H9 (cell line): ENCODE measurements at regions not wholly inside any gene's neighbourhood (a gene's known extent, or its start where the extent isn't known, plus 50 kb on each side); places are given as distances from the start of the nearest gene placed in this dataset.

Source experiments
- DNase-seq: peaks from one replicate; pipeline ENCODE4 v3.0.0-alpha.2; 2017
- H2AFZ ChIP-seq: one replicate; pipeline ENCODE4 v1.6.1; 2013; ENCODE audit warnings: mild to moderate bottlenecking, low read length, control low read depth, moderate library complexity
- H2AK5ac ChIP-seq: 2 replicates; pipeline ENCODE4 v1.6.1; 2013; ENCODE audit warnings: low read length, control low read depth, mixed read lengths; ENCODE audit not compliant: insufficient read length
- H2BK120ac ChIP-seq: one replicate; pipeline ENCODE4 v1.6.1; 2013; ENCODE audit warnings: low read depth, mild to moderate bottlenecking, low read length, control low read depth, inconsistent platforms; ENCODE audit not compliant: poor library complexity, severe bottlenecking
- H2BK12ac ChIP-seq: 2 replicates; pipeline ENCODE4 v1.6.1; 2013; ENCODE audit warnings: low read length, control low read depth, mixed read lengths, low read depth; ENCODE audit not compliant: insufficient read length
- H2BK15ac ChIP-seq: 2 replicates; pipeline ENCODE4 v1.6.1; 2013; ENCODE audit warnings: low read depth, low read length, control low read depth
- H2BK20ac ChIP-seq: one replicate; pipeline ENCODE4 v1.6.1; 2013; ENCODE audit warnings: low read depth, mild to moderate bottlenecking, low read length, control low read depth, inconsistent platforms; ENCODE audit not compliant: poor library complexity, severe bottlenecking
- H2BK5ac ChIP-seq: 2 replicates; pipeline ENCODE4 v1.6.1; 2013; ENCODE audit warnings: low read length, control low read depth, mixed read lengths; ENCODE audit not compliant: insufficient read length
- H3K14ac ChIP-seq: 2 replicates; pipeline ENCODE4 v1.6.1; 2013; ENCODE audit warnings: low read length, control low read depth; ENCODE audit not compliant: insufficient read depth
- H3K18ac ChIP-seq: 2 replicates; pipeline ENCODE4 v1.6.1; 2013; ENCODE audit warnings: low read depth, mild to moderate bottlenecking, mixed read lengths, low read length, control low read depth; ENCODE audit not compliant: insufficient read length
- H3K23ac ChIP-seq: 2 replicates; pipeline ENCODE4 v1.6.1; 2013; ENCODE audit warnings: low read length, control low read depth, mixed read lengths, low read depth; ENCODE audit not compliant: insufficient read length
- H3K23me2 ChIP-seq: 2 replicates; pipeline ENCODE4 v1.6.1; 2013; ENCODE audit warnings: low read depth, mild to moderate bottlenecking, mixed read lengths, low read length, control low read depth; ENCODE audit not compliant: insufficient read length, poor library complexity, severe bottlenecking
- H3K27ac ChIP-seq: 2 replicates; pipeline ENCODE4 v1.5.1; 2013; ENCODE audit warnings: low read length, control low read depth, mixed read lengths, low read depth; ENCODE audit not compliant: insufficient read length
- H3K27me3 ChIP-seq: 2 replicates; pipeline ENCODE4 v1.6.1; 2013; ENCODE audit warnings: low read length, control low read depth, inconsistent platforms; ENCODE audit not compliant: insufficient read depth
- H3K4ac ChIP-seq: 2 replicates; pipeline ENCODE4 v1.6.1; 2013; ENCODE audit warnings: low read depth, mild to moderate bottlenecking, control low read depth, inconsistent platforms, low read length, moderate library complexity
- H3K4me1 ChIP-seq: 2 replicates; pipeline ENCODE4 v1.6.1; 2013; ENCODE audit warnings: low read length, control low read depth, inconsistent platforms; ENCODE audit not compliant: insufficient read depth
- H3K4me2 ChIP-seq: 2 replicates; pipeline ENCODE4 v1.6.1; 2013; ENCODE audit warnings: low read length, control low read depth, mixed read lengths; ENCODE audit not compliant: insufficient read length, insufficient read depth
- H3K56ac ChIP-seq: 2 replicates; pipeline ENCODE4 v1.6.1; 2013; ENCODE audit warnings: low read depth, mild to moderate bottlenecking, mixed read lengths, low read length, control low read depth; ENCODE audit not compliant: insufficient read length
- H3K79me1 ChIP-seq: 2 replicates; pipeline ENCODE4 v1.6.1; 2013; ENCODE audit warnings: low read depth, mild to moderate bottlenecking, moderate library complexity, low read length, control low read depth, inconsistent platforms; ENCODE audit not compliant: insufficient read depth, poor library complexity, severe bottlenecking
- H3K79me2 ChIP-seq: 2 replicates; pipeline ENCODE4 v1.6.1; 2013; ENCODE audit warnings: low read length, control low read depth, inconsistent platforms; ENCODE audit not compliant: insufficient read depth
- H3K9ac ChIP-seq: 2 replicates; pipeline ENCODE4 v1.6.1; 2013; ENCODE audit warnings: low read length, control low read depth, mixed read lengths; ENCODE audit not compliant: insufficient read length; ENCODE audit errors: extremely low read depth
- H3K9me3 ChIP-seq: one replicate; pipeline ENCODE4 v1.6.1; 2013; ENCODE audit warnings: low read depth, low read length, inconsistent platforms; ENCODE audit not compliant: control insufficient read depth
- H3T11ph ChIP-seq: one replicate; pipeline ENCODE4 v1.6.1; 2013; ENCODE audit warnings: mild to moderate bottlenecking, low read length, control low read depth, inconsistent platforms
- H4K20me1 ChIP-seq: one replicate; pipeline ENCODE4 v1.6.1; 2013; ENCODE audit not compliant: control insufficient read depth, insufficient read length, insufficient read depth
- H4K5ac ChIP-seq: 2 replicates; pipeline ENCODE4 v1.6.1; 2013; ENCODE audit warnings: low read depth, mild to moderate bottlenecking, mixed read lengths, low read length, control low read depth; ENCODE audit not compliant: insufficient read length
- H4K8ac ChIP-seq: replicated peaks from 2 replicates; pipeline ENCODE4 v1.6.1; 2013; ENCODE audit warnings: low read length, control low read depth, mixed read lengths, low read depth; ENCODE audit not compliant: insufficient read length
- H4K91ac ChIP-seq: 2 replicates; pipeline ENCODE4 v1.6.1; 2013; ENCODE audit warnings: low read depth, mild to moderate bottlenecking, moderate library complexity, mixed read lengths, low read length, control low read depth; ENCODE audit not compliant: insufficient read length
- H3K27ac Mint-ChIP-seq, 3 experiments: 2 replicates in 2 of 3; 3 replicates in 1 of 3; pipeline ENCODE4 v1.8.0; 2020 to 2021; ENCODE audit warnings: mixed read lengths in 3 of 3, mild to moderate bottlenecking in 1 of 3, moderate library complexity in 1 of 3
- H3K27me3 Mint-ChIP-seq: 2 replicates; pipeline ENCODE4 v1.8.0; 2021; ENCODE audit warnings: low read depth, mild to moderate bottlenecking, moderate library complexity, mixed read lengths
- H3K36me3 Mint-ChIP-seq, 3 experiments: 2 replicates in 2 of 3; 3 replicates in 1 of 3; pipeline ENCODE4 v1.8.0; 2020 to 2021; ENCODE audit warnings: low read depth in 3 of 3, mixed read lengths in 3 of 3; ENCODE audit not compliant: insufficient read depth in 1 of 3
- H3K4me1 Mint-ChIP-seq, 2 experiments: 2 replicates each; pipeline ENCODE4 v1.8.0; 2020; ENCODE audit warnings: mixed read lengths in 2 of 2
- H3K4me3 Mint-ChIP-seq, 2 experiments: 2 replicates in 1 of 2; 3 replicates in 1 of 2; pipeline ENCODE4 v1.8.0; 2020 to 2021; ENCODE audit warnings: mild to moderate bottlenecking in 2 of 2, mixed read lengths in 2 of 2, moderate library complexity in 1 of 2
- H3K9me3 Mint-ChIP-seq, 2 experiments: 2 replicates in 1 of 2; 3 replicates in 1 of 2; pipeline ENCODE4 v1.8.0; 2020; ENCODE audit warnings: mild to moderate bottlenecking in 2 of 2, mixed read lengths in 2 of 2, moderate library complexity in 1 of 2
- WGBS: extraction: QIAGEN DNeasy Blood & Tissue Kit; methylation state at CpG from one replicate; pipeline ENCODE4 v1.1.7; 2013; ENCODE audit warnings: missing lambda C conversion rate, low lambda C conversion rate, mixed read lengths; ENCODE audit not compliant: insufficient read length; ENCODE audit errors: extremely low coverage; 5-methylcytosine and 5-hydroxymethylcytosine counted together
- TF ChIP-seq, protein P1 (sequence below): fragments of 200-600 bp; sonication (generic); conservative IDR thresholded peaks from 3 replicates; pipeline ENCODE4 v1.8.0; 2021; ENCODE audit warnings: antibody characterized with exemption, mild to moderate bottlenecking

DNA sequence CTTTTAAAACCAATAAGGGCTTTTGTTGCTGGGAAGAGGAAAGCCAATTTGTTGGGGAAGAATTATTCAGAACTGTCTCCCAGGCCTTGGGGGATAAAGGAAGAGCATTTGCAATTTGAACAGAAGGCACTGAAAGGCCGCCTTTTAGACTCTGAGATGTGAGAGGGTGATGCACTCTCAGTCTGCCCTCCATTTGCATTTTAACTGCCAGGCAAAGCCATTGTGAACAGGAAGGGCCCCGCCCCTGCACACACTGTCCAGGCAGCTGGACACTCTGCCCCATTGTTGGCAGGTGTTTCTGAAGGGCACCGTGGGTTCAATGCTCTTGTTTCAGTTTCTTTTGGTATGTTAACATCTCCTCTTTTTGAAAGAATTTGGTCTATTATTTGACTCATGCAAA lies 169.5 kb upstream of the COPS8 start:
- no peak overlapping the region for H3K27ac Mint-ChIP-seq
- no peak overlapping the region for H3K27ac ChIP-seq
- H3K4me3 Mint-ChIP-seq: no peak overlapping the region
- H2AFZ ChIP-seq: no peak overlapping the region
- no peak overlapping the region for H3K14ac ChIP-seq
- H2BK12ac ChIP-seq: no peak overlapping the region
- H3K4ac ChIP-seq: no peak overlapping the region
- H2BK15ac ChIP-seq: no peak overlapping the region
- no peaks in the 10 kb centered on the region for H4K20me1 ChIP-seq
- no peaks in the 10 kb centered on the region for H3K79me2 ChIP-seq
- H3K27me3 ChIP-seq: no peaks in the 10 kb centered on the region
- H3K79me1 ChIP-seq: no peaks in the 10 kb centered on the region
- WGBS: no CpG with 5 or more reads among the region's 3 CpGs
- no peak overlapping the region for H3K18ac ChIP-seq
- H3K9ac ChIP-seq: no peak overlapping the region
- H3K56ac ChIP-seq: no peak overlapping the region
- no peak overlapping the region for H2BK120ac ChIP-seq
- no peak for DNase-seq
- H3T11ph ChIP-seq: no peak overlapping the region
- no peaks in the 10 kb centered on the region for H3K36me3 Mint-ChIP-seq
- no peak overlapping the region for H2BK20ac ChIP-seq
- no peaks in the 10 kb centered on the region for H3K9me3 Mint-ChIP-seq
- peaks cover 16% of the 10 kb centered on the region for H3K27me3 Mint-ChIP-seq
- no peak overlapping the region for H4K91ac ChIP-seq
- no peak overlapping the region for H4K5ac ChIP-seq
- H2BK5ac ChIP-seq: no peak overlapping the region
- no peak overlapping the region for H3K23ac ChIP-seq
- no peak overlapping the region for H4K8ac ChIP-seq
- TF ChIP-seq, protein P1, sequence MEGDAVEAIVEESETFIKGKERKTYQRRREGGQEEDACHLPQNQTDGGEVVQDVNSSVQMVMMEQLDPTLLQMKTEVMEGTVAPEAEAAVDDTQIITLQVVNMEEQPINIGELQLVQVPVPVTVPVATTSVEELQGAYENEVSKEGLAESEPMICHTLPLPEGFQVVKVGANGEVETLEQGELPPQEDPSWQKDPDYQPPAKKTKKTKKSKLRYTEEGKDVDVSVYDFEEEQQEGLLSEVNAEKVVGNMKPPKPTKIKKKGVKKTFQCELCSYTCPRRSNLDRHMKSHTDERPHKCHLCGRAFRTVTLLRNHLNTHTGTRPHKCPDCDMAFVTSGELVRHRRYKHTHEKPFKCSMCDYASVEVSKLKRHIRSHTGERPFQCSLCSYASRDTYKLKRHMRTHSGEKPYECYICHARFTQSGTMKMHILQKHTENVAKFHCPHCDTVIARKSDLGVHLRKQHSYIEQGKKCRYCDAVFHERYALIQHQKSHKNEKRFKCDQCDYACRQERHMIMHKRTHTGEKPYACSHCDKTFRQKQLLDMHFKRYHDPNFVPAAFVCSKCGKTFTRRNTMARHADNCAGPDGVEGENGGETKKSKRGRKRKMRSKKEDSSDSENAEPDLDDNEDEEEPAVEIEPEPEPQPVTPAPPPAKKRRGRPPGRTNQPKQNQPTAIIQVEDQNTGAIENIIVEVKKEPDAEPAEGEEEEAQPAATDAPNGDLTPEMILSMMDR: no peak
- H3K4me2 ChIP-seq: no peak overlapping the region
- H3K9me3 ChIP-seq: no peaks in the 10 kb centered on the region
- H2AK5ac ChIP-seq: no peak overlapping the region
- no peaks in the 10 kb centered on the region for H3K23me2 ChIP-seq
- peaks cover 8 to 17% of the 10 kb centered on the region in 2 experiments for H3K4me1 Mint-ChIP-seq
- no peaks in the 10 kb centered on the region for H3K4me1 ChIP-seq
